Esophagus squamous epithelium (tissue), 4 donors: ENCODE measurements at regions not wholly inside any gene's neighbourhood (a gene's known extent, or its start where the extent isn't known, plus 50 kb on each side); places are given as distances from the start of the nearest gene placed in this dataset.

ENCODE experiments used
- CTCF ChIP-seq, 6 experiments: fragments of 450-650 bp in 4 of 6; fragments of 200-600 bp in 2 of 6; sonication (generic) in 2 of 6; IDR thresholded peaks; one replicate each; pipeline ENCODE4 v1.5.1; 2016 to 2019; ENCODE audit warnings: antibody characterized with exemption in 6 of 6, mild to moderate bottlenecking in 4 of 6, moderate library complexity in 4 of 6
- POLR2A ChIP-seq, 4 donors: fragments of 450-650 bp; IDR thresholded peaks; one replicate each; pipeline ENCODE4 v1.6.1; 2017; ENCODE audit warnings: antibody characterized with exemption in 4 of 4, mild to moderate bottlenecking in 4 of 4, moderate library complexity in 3 of 4

GRCh38 chr10:21285742-21286331, 239.6 kb downstream of the SKIDA1 start:
- TF ChIP-seq POLR2A (IDR thresholded peaks at IDR 0.05) (no peak), CTCF (IDR thresholded peaks at IDR 0.05) (no peak)
